ENCODE measurements at regions not wholly inside any gene's neighbourhood (a gene's known extent, or its start where the extent isn't known, plus 50 kb on each side); places are given as distances from the start of the nearest gene placed in this dataset.
A peak's percentile ranks its signal among the peaks of the same experiment; 100 is the strongest.

- H4K20me1 ChIP-seq (ENCODE audit: insufficient read depth, low read length): no peaks in the 10 kb centered on the region
- H3K27me3 ChIP-seq (ENCODE audit: control insufficient read depth in 1 of 2, insufficient read depth in 2 of 2, low read length in 2 of 2): peaks cover 0 to 23% of the 10 kb centered on the region in 2 experiments; a peak in 3 of 5 replicates
- ChIA-PET POLR2A (no interaction called here), CTCF (ENCODE audit: low intra/inter-chr PET ratio, low total read pairs) (no interaction called here)
- no peak overlapping the region for H3K27ac ChIP-seq (ENCODE audit: extremely low read length, insufficient read depth, low read length)
- intact Hi-C loops (cut with micrococcal nuclease; ENCODE audit: unreplicated experiment) (no loop called here), in situ Hi-C loops (cut with HindIII; ENCODE audit: extremely low pct_ligation_motif_present, low pct_unique_long_range_greater_than_20kb) (no loop called here)
- ATAC-seq (no peak), DNase-seq (ENCODE audit: low spot score) (no peak), FAIRE-seq (no peak)
- no peaks in the 10 kb centered on the region for H3K4me1 ChIP-seq (ENCODE audit: insufficient read depth, low read length)
- H3K4me2 ChIP-seq (ENCODE audit: low read depth, low read length): no peak overlapping the region
- no peak overlapping the region for H3K9ac ChIP-seq (ENCODE audit: insufficient read depth, low read depth, low read length)
- TF ChIP-seq EHMT2 (IDR thresholded peaks at IDR 0.05; ENCODE audit: borderline replicate concordance, low read depth, low read length) (no peak), ZMAT5 (CRISPR knock-in tag; IDR thresholded peaks at IDR 0.05; ENCODE audit: borderline replicate concordance, low read depth) (no peak), ZMAT3 (CRISPR knock-in tag; conservative IDR thresholded peaks at IDR 0.05) (no peak), CREB1 (IDR thresholded peaks at IDR 0.05) (peak; percentile 54), CREB1 (CRISPR knock-in tag; IDR thresholded peaks at IDR 0.05) (no peak), RCOR2 (CRISPR knock-in tag; IDR thresholded peaks at IDR 0.05) (no peak), ZNF850 (CRISPR knock-in tag; conservative IDR thresholded peaks at IDR 0.05) (no peak), CBFB (CRISPR knock-in tag; IDR thresholded peaks at IDR 0.05) (no peak)
- no peak overlapping the region for H2AFZ ChIP-seq (ENCODE audit: low read length)
- H3K4me3 ChIP-seq (replicated peaks in 1 of 3; ENCODE audit: insufficient read depth in 1 of 3, low read depth in 2 of 3, low read length in 3 of 3): no peak overlapping the region
- 3% methylated on average over 1 of the region's 1 CpG for WGBS (ENCODE audit: low lambda C conversion rate)
- no peaks in the 10 kb centered on the region for H3K79me2 ChIP-seq (ENCODE audit: insufficient read depth, low read length)
- H3K36me3 ChIP-seq (replicated peaks in 1 of 2; ENCODE audit: control insufficient read depth in 1 of 2, insufficient read depth in 2 of 2, low read length in 2 of 2): no peaks in the 10 kb centered on the region
- no TSS peak for BruUV-seq (replicated peaks)
- no peaks in the 10 kb centered on the region for H3K9me3 ChIP-seq (ENCODE audit: low read length)
Observed at GRCh38 chr2:64809216-64809615, 155.5 kb upstream of the SERTAD2 start.

GRCh38 chr2:64812285-64812684 is 158.6 kb upstream of the SERTAD2 start:
- BruUV-seq (replicated peaks): no TSS peak
- H3K9ac ChIP-seq (ENCODE audit: insufficient read depth, low read depth, low read length): no peak overlapping the region
- no peak for DNase-seq (ENCODE audit: low spot score)
- no peak overlapping the region for H3K4me2 ChIP-seq (ENCODE audit: low read depth, low read length)
- H3K27ac ChIP-seq (ENCODE audit: extremely low read length, insufficient read depth, low read length): no peak overlapping the region
- ChIA-PET POLR2A (no interaction called here), CTCF (ENCODE audit: low intra/inter-chr PET ratio, low total read pairs) (no interaction called here)
- intact Hi-C loops (cut with micrococcal nuclease; ENCODE audit: unreplicated experiment): no loop called here
- no peaks in the 10 kb centered on the region for H3K36me3 ChIP-seq (replicated peaks in 1 of 2; ENCODE audit: control insufficient read depth in 1 of 2, insufficient read depth in 2 of 2, low read length in 2 of 2)
- 42% methylated on average over 4 of the region's 4 CpGs for WGBS (ENCODE audit: low lambda C conversion rate)
- no peak for ATAC-seq
- in situ Hi-C loops (cut with HindIII; ENCODE audit: extremely low pct_ligation_motif_present, low pct_unique_long_range_greater_than_20kb): no loop called here
- FAIRE-seq: no peak
- H2AFZ ChIP-seq (ENCODE audit: low read length): no peak overlapping the region
- no peaks in the 10 kb centered on the region for H4K20me1 ChIP-seq (ENCODE audit: insufficient read depth, low read length)
- H3K4me3 ChIP-seq (replicated peaks in 1 of 3; ENCODE audit: insufficient read depth in 1 of 3, low read depth in 2 of 3, low read length in 3 of 3): no peak overlapping the region
- H3K9me3 ChIP-seq (ENCODE audit: low read length): no peaks in the 10 kb centered on the region
- no peaks in the 10 kb centered on the region for H3K4me1 ChIP-seq (ENCODE audit: insufficient read depth, low read length)
- no peaks in the 10 kb centered on the region for H3K79me2 ChIP-seq (ENCODE audit: insufficient read depth, low read length)
- H3K27me3 ChIP-seq (ENCODE audit: control insufficient read depth in 1 of 2, insufficient read depth in 2 of 2, low read length in 2 of 2): peaks cover 0 to 29% of the 10 kb centered on the region in 2 experiments; a peak in 3 of 5 replicates
- TF ChIP-seq RNF219 (CRISPR knock-in tag; IDR thresholded peaks at IDR 0.05) (no peak), DNMT1 (CRISPR knock-in tag; IDR thresholded peaks at IDR 0.05) (no peak), ZNF580 (CRISPR knock-in tag; IDR thresholded peaks at IDR 0.05; ENCODE audit: borderline replicate concordance, low read depth) (no peak), ATF2 (CRISPR knock-in tag; IDR thresholded peaks at IDR 0.05) (no peak), GMEB2 (CRISPR knock-in tag; IDR thresholded peaks at IDR 0.05; ENCODE audit: low read depth) (no peak)

Data from HepG2 (cell line).